Keratinocyte (primary cell): ENCODE measurements at regions not wholly inside any gene's neighbourhood (a gene's known extent, or its start where the extent isn't known, plus 50 kb on each side); places are given as distances from the start of the nearest gene placed in this dataset.
"Not testable (repeated sequence)": the region's sequence is repeated elsewhere in the genome, so short reads cannot be mapped to it uniquely, and the experiment has no call there.

Source experiments
- DNase-seq: peaks from one replicate; pipeline ENCODE4 v3.0.0-alpha.2; 2011; ENCODE audit warnings: low read depth, missing footprints, low spot score
- FAIRE-seq: peaks from 2 replicates; lab custom pipeline; 2011; peaks lifted over from hg19 to GRCh38; lab: Jason Lieb, UNC
- H2AFZ ChIP-seq: 2 replicates; pipeline ENCODE4 v1.6.0; 2012; ENCODE audit warnings: low read length, control low read depth, inconsistent platforms; ENCODE audit not compliant: control insufficient read depth
- H3K27ac ChIP-seq: 2 replicates; pipeline ENCODE4 v1.5.1; 2011; ENCODE audit warnings: low read length; ENCODE audit not compliant: control insufficient read depth, insufficient read depth
- H3K27me3 ChIP-seq: 3 replicates; pipeline ENCODE4 v1.6.0; 2011; ENCODE audit warnings: low read length; ENCODE audit not compliant: control insufficient read depth, insufficient read depth; ENCODE audit errors: extremely low read depth
- H3K36me3 ChIP-seq, 2 experiments: 2 replicates in 1 of 2; 3 replicates in 1 of 2; pipeline ENCODE4 v1.5.1; 2011; ENCODE audit warnings: low read length in 2 of 2, mild to moderate bottlenecking in 1 of 2; ENCODE audit not compliant: control insufficient read depth in 2 of 2, insufficient read depth in 2 of 2; ENCODE audit errors: extremely low read depth in 1 of 2
- H3K4me1 ChIP-seq: 3 replicates; pipeline ENCODE4 v1.5.1; 2011; ENCODE audit warnings: low read length; ENCODE audit not compliant: control insufficient read depth, insufficient read depth; ENCODE audit errors: extremely low read depth
- H3K4me2 ChIP-seq: 3 replicates; pipeline ENCODE4 v1.6.0; 2011; ENCODE audit warnings: low read depth, low read length; ENCODE audit not compliant: control insufficient read depth, insufficient read depth; ENCODE audit errors: extremely low read depth
- H3K4me3 ChIP-seq, 3 experiments: fragments of 200-600 bp in 1 of 3; sonication (generic) in 1 of 3; 2 replicates in 2 of 3; 3 replicates in 1 of 3; pipeline ENCODE4 v1.5.1; 2011 to 2016; ENCODE audit warnings: low read length in 3 of 3, mild to moderate bottlenecking in 3 of 3, control low read depth in 2 of 3, inconsistent platforms in 1 of 3, low read depth in 1 of 3, mixed read lengths in 1 of 3, mixed run types in 1 of 3, moderate library complexity in 1 of 3; ENCODE audit not compliant: control insufficient read depth in 2 of 3, insufficient read depth in 2 of 3; ENCODE audit errors: extremely low read depth in 1 of 3
- H3K79me2 ChIP-seq: 2 replicates; pipeline ENCODE4 v1.6.0; 2012; ENCODE audit warnings: low read length; ENCODE audit not compliant: control insufficient read depth, insufficient read depth
- H3K9ac ChIP-seq: 3 replicates; pipeline ENCODE4 v1.6.0; 2011; ENCODE audit warnings: low read length; ENCODE audit not compliant: control insufficient read depth, insufficient read depth; ENCODE audit errors: extremely low read depth
- H3K9me1 ChIP-seq: 3 replicates; pipeline ENCODE4 v1.6.0; 2011; ENCODE audit warnings: low read length; ENCODE audit not compliant: control insufficient read depth, insufficient read depth; ENCODE audit errors: extremely low read depth
- H3K9me3 ChIP-seq: 2 replicates; pipeline ENCODE4 v1.5.1; 2012; ENCODE audit warnings: low read depth, low read length; ENCODE audit not compliant: control insufficient read depth
- H4K20me1 ChIP-seq: 3 replicates; pipeline ENCODE4 v1.6.0; 2011; ENCODE audit warnings: low read length; ENCODE audit not compliant: control insufficient read depth, insufficient read depth; ENCODE audit errors: extremely low read depth
- EZH2 ChIP-seq: IDR thresholded peaks from one replicate; pipeline ENCODE4 v1.6.1; 2012; ENCODE audit warnings: inconsistent platforms, mild to moderate bottlenecking, low read length, moderate library complexity
- dilution Hi-C: fragments of 300-500 bp; cut with MboI; formaldehyde crosslinking; loops from one replicate; pipeline ENCODE4 v1.7.0; 2020; ENCODE audit warnings: low sequenced_read_pairs; ENCODE audit not compliant: extremely low pct_ligation_motif_present
- TF ChIP-seq, protein P1 (sequence below), 3 experiments: IDR thresholded peaks in 1 of 3; conservative IDR thresholded peaks in 1 of 3; optimal IDR thresholded peaks in 1 of 3; 2 replicates in 2 of 3; 3 replicates in 1 of 3; pipeline versions ENCODE3 to v1.5.1; 2011; ENCODE audit warnings: low read length in 3 of 3, mild to moderate bottlenecking in 3 of 3, moderate library complexity in 2 of 3, control low read depth in 1 of 3, inconsistent platforms in 1 of 3; ENCODE audit not compliant: insufficient read depth in 2 of 3; ENCODE audit errors: extremely low read depth in 1 of 3

- Histone ChIP-seq H3K27ac (no peak overlapping the region), H3K4me1 (no peaks in the 10 kb centered on the region), H3K4me2 (no peak overlapping the region), H3K36me3 (no peaks in the 10 kb centered on the region), H3K27me3 (no peaks in the 10 kb centered on the region), H3K9me1 (no peaks in the 10 kb centered on the region), H3K9ac (no peak overlapping the region), H2AFZ (no peak overlapping the region), H4K20me1 (no peaks in the 10 kb centered on the region), H3K9me3 (no peaks in the 10 kb centered on the region), H3K4me3 (no peak overlapping the region), H3K79me2 (no peaks in the 10 kb centered on the region)
- TF ChIP-seq EZH2: no peak
- TF ChIP-seq, protein P1, sequence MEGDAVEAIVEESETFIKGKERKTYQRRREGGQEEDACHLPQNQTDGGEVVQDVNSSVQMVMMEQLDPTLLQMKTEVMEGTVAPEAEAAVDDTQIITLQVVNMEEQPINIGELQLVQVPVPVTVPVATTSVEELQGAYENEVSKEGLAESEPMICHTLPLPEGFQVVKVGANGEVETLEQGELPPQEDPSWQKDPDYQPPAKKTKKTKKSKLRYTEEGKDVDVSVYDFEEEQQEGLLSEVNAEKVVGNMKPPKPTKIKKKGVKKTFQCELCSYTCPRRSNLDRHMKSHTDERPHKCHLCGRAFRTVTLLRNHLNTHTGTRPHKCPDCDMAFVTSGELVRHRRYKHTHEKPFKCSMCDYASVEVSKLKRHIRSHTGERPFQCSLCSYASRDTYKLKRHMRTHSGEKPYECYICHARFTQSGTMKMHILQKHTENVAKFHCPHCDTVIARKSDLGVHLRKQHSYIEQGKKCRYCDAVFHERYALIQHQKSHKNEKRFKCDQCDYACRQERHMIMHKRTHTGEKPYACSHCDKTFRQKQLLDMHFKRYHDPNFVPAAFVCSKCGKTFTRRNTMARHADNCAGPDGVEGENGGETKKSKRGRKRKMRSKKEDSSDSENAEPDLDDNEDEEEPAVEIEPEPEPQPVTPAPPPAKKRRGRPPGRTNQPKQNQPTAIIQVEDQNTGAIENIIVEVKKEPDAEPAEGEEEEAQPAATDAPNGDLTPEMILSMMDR (optimal IDR thresholded peaks at IDR 0.05 in 1 of 3, IDR thresholded peaks at IDR 0.05 in 1 of 3, conservative IDR thresholded peaks at IDR 0.05 in 1 of 3; ENCODE audit: extremely low read depth in 1 of 3, insufficient read depth in 2 of 3, low read length in 3 of 3): no peak
- dilution Hi-C loops: no loop called here
- FAIRE-seq (no peak), DNase-seq (no peak)
These were observed 51.7 kb upstream of the MSMB start for GRCh38 chr10:46097576-46098317.

GRCh38 chr10:46098386-46098785 lies 52.3 kb upstream of the MSMB start:
- Histone ChIP-seq H3K9ac (no peak overlapping the region), H3K4me1 (no peaks in the 10 kb centered on the region), H3K27ac (no peak overlapping the region), H3K4me3 (no peak overlapping the region), H3K79me2 (no peaks in the 10 kb centered on the region), H3K36me3 (no peaks in the 10 kb centered on the region), H3K9me3 (no peaks in the 10 kb centered on the region), H3K9me1 (no peaks in the 10 kb centered on the region), H4K20me1 (no peaks in the 10 kb centered on the region), H2AFZ (no peak overlapping the region), H3K27me3 (no peaks in the 10 kb centered on the region), H3K4me2 (no peak overlapping the region)
- DNase-seq (no peak), FAIRE-seq (no peak)
- dilution Hi-C loops: no loop called here
- TF ChIP-seq, protein P1 (optimal IDR thresholded peaks at IDR 0.05 in 1 of 3, IDR thresholded peaks at IDR 0.05 in 1 of 3, conservative IDR thresholded peaks at IDR 0.05 in 1 of 3; ENCODE audit: extremely low read depth in 1 of 3, insufficient read depth in 2 of 3, low read length in 3 of 3): no peak
- no peak for TF ChIP-seq EZH2

DNA sequence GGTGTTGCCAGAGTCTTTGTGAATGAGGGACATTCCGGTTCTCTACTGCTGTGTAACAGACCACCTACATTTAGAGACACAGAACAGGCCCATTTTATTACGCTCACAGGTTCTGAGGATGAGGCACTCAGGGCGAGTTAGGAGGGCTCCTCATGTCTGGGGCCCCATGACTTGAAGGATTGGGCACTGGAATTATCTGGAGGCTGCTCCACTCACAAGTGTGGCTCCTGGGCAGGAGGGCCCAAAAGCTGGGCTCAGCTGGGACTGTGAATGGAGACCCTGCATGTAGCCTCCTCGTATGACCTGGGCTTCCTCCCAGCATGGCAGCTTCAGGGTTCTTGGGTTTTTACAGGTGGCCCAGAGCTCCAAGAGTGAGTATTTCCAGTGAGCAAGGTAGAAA lies 52.9 kb upstream of the MSMB start:
- H3K9me1 ChIP-seq, H3K27ac ChIP-seq, H3K27me3 ChIP-seq, H2AFZ ChIP-seq, H3K4me1 ChIP-seq, H3K9me3 ChIP-seq, H3K79me2 ChIP-seq, H3K4me3 ChIP-seq, FAIRE-seq, H4K20me1 ChIP-seq, H3K36me3 ChIP-seq, H3K9ac ChIP-seq, H3K4me2 ChIP-seq, DNase-seq, dilution Hi-C loops: not testable (repeated sequence)
